NCI-H460 (cell line): ENCODE measurements at regions not wholly inside any gene's neighbourhood (a gene's known extent, or its start where the extent isn't known, plus 50 kb on each side); places are given as distances from the start of the nearest gene placed in this dataset.

Experiments
- DNase-seq: peaks from one replicate; pipeline ENCODE4 v3.0.0-alpha.2; 2016; ENCODE audit warnings: low read depth; ENCODE audit errors: extremely low read depth

GRCh38 chr13:82879921-82880320 is 1002.4 kb downstream of the SLITRK1 start:
- DNase-seq = no peak

GRCh38 chr13:82878536-82878935 is 1003.7 kb downstream of the SLITRK1 start:
- DNase-seq = no peak

GRCh38 chr13:82867284-82867683 is 1015.0 kb downstream of the SLITRK1 start:
- DNase-seq = no peak

GRCh38 chr13:82850644-82851043 is 1031.6 kb downstream of the SLITRK1 start:
- no peak for DNase-seq

GRCh38 chr13:82848766-82849165 is 1033.5 kb downstream of the SLITRK1 start:
- no peak for DNase-seq

GRCh38 chr13:82847595-82847994 is 1034.7 kb downstream of the SLITRK1 start:
- no peak for DNase-seq

- DNase-seq = no peak
These were observed 1048.4 kb downstream of the SLITRK1 start for GRCh38 chr13:82833923-82834322.

- DNase-seq = no peak
These were observed 1053.2 kb downstream of the SLITRK1 start for GRCh38 chr13:82829040-82829439.

GRCh38 chr13:82827724-82828123 is 1054.5 kb downstream of the SLITRK1 start:
- no peak for DNase-seq

GRCh38 chr13:82822935-82823334 is 1059.3 kb downstream of the SLITRK1 start:
- no peak for DNase-seq

GRCh38 chr13:82817133-82817532 is 1065.1 kb downstream of the SLITRK1 start:
- no peak for DNase-seq

GRCh38 chr13:82815791-82816190 is 1066.5 kb downstream of the SLITRK1 start:
- DNase-seq = no peak

GRCh38 chr13:82803341-82803740 is 1078.9 kb downstream of the SLITRK1 start:
- no peak for DNase-seq

GRCh38 chr13:82802528-82802927 is 1079.7 kb downstream of the SLITRK1 start:
- no peak for DNase-seq

- DNase-seq = no peak
These were observed 1081.9 kb downstream of the SLITRK1 start for GRCh38 chr13:82800391-82800790.

GRCh38 chr13:82797876-82798275 is 1084.4 kb downstream of the SLITRK1 start:
- no peak for DNase-seq

- no peak for DNase-seq
These were observed 1091.2 kb downstream of the SLITRK1 start for GRCh38 chr13:82791035-82791434.

GRCh38 chr13:82772816-82773215 is 1109.5 kb downstream of the SLITRK1 start:
- DNase-seq = no peak

- DNase-seq = no peak
These were observed 1115.4 kb downstream of the SLITRK1 start for GRCh38 chr13:82766732-82767321.

GRCh38 chr13:82758044-82758443 is 1124.2 kb downstream of the SLITRK1 start:
- DNase-seq = no peak

GRCh38 chr13:82751206-82751605 is 1131.1 kb downstream of the SLITRK1 start:
- no peak for DNase-seq

- no peak for DNase-seq
These were observed 1132.7 kb downstream of the SLITRK1 start for GRCh38 chr13:82749551-82749950.

- DNase-seq = no peak
These were observed 1134.3 kb downstream of the SLITRK1 start for GRCh38 chr13:82747958-82748357.
